ENCODE measurements at regions not wholly inside any gene's neighbourhood (a gene's known extent, or its start where the extent isn't known, plus 50 kb on each side); places are given as distances from the start of the nearest gene placed in this dataset.

DNA sequence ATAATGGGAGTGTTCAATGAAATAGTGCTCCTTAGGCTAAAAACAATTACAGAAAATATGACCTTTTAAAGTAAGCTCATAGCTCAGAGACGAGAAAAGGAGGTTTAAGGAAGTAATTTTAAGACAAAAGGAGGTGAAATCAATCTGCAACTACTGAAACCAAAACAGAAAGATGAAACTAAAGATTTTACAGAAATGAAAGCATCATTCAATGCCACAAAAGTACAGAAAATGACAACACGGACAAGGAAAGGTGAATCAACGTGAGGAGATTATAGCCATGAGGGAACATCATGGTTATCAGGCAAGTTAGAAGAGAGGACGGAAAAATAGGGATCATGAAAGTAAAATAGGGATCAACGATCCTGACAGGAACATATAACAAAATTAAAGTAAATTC lies 745.2 kb downstream of the PCDH17 start (continued):
- TF ChIP-seq KDM1A (IDR thresholded peaks at IDR 0.05; ENCODE audit: borderline replicate concordance): no peak
- TF ChIP-seq, protein P1, sequence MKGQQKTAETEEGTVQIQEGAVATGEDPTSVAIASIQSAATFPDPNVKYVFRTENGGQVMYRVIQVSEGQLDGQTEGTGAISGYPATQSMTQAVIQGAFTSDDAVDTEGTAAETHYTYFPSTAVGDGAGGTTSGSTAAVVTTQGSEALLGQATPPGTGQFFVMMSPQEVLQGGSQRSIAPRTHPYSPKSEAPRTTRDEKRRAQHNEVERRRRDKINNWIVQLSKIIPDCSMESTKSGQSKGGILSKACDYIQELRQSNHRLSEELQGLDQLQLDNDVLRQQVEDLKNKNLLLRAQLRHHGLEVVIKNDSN (IDR thresholded peaks at IDR 0.05; ENCODE audit: borderline replicate concordance, extremely low read length, insufficient read depth, low read depth, low read length): no peak
- TF ChIP-seq HDAC6 (IDR thresholded peaks at IDR 0.05; ENCODE audit: unreplicated experiment): no peak
- TF ChIP-seq KLF5 (IDR thresholded peaks at IDR 0.05; ENCODE audit: partially characterized antibody): no peak
- no peak for TF ChIP-seq TCF12 (IDR thresholded peaks at IDR 0.05; ENCODE audit: low read depth, low read length)
- TF ChIP-seq JUND (IDR thresholded peaks at IDR 0.05; ENCODE audit: low read depth, low read length): no peak

DNA sequence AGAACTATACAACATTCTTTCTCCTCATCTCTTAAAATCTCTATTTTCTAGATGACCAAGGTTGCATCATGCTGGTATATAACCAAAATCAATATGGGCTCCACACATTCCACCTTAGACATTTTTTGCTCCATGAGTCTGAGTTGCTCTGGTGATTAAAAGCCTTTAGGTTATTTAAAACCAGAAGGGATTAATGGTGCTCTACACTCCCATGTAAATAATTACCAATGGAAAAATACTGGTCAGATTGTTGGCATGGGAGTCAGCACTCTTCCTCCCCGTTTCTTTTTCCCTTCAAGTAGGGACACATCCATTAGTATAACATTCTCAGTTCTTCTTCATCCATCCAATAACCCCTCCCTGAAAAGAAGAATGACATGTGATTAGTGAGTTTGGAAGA lies 747.7 kb downstream of the PCDH17 start:
- ChIA-PET SMC1A (ENCODE audit: uncharacterized antibody, unreplicated experiment) (no interaction called here), RAD21 (ENCODE audit: unreplicated experiment) (no interaction called here), POLR2A (no interaction called here), CTCF (no interaction called here)
- no peaks in the 10 kb centered on the region for H3K27me3 ChIP-seq (replicated peaks in 1 of 2; ENCODE audit: control insufficient read depth in 2 of 2, insufficient read depth in 2 of 2, low read length in 1 of 2)
- no peak overlapping the region for H3K4me2 ChIP-seq (ENCODE audit: control insufficient read depth, insufficient read depth)
- H3K79me2 ChIP-seq (ENCODE audit: control insufficient read depth, insufficient read depth, low read length): no peaks in the 10 kb centered on the region
- FAIRE-seq (no peak), DNase-seq (ENCODE audit: low read depth, low spot score) (no peak), ATAC-seq (no peak)
- intact Hi-C loops (cut with micrococcal nuclease; ENCODE audit: unreplicated experiment) (no loop called here), in situ Hi-C loops (cut with MboI) (no loop called here)
- H3K4me1 ChIP-seq (ENCODE audit: control insufficient read depth, insufficient read depth, low read length): no peaks in the 10 kb centered on the region
- H2AFZ ChIP-seq (ENCODE audit: control insufficient read depth, low read depth, low read length): no peak overlapping the region
- no peak overlapping the region for H3K27ac ChIP-seq (ENCODE audit: control insufficient read depth, insufficient read depth)
- H4K20me1 ChIP-seq (ENCODE audit: control insufficient read depth, insufficient read depth): no peaks in the 10 kb centered on the region
- 0% methylated on average over 1 of the region's 1 CpG for WGBS (ENCODE audit: insufficient coverage, insufficient replicate concordance, low lambda C conversion rate, missing lambda C conversion rate)
- H3K36me3 ChIP-seq (ENCODE audit: control insufficient read depth in 2 of 2, insufficient read depth in 2 of 2, low read length in 1 of 2): no peaks in the 10 kb centered on the region
- BruUV-seq (replicated peaks): no TSS peak
- no peak overlapping the region for H3K4me3 ChIP-seq
- no peak overlapping the region for H3K9ac ChIP-seq (ENCODE audit: control insufficient read depth, insufficient read depth, low read length)
- H3K9me3 ChIP-seq (replicated peaks; ENCODE audit: control insufficient read depth, insufficient read depth, low read length): no peaks in the 10 kb centered on the region
- no peak for TF ChIP-seq RBBP5 (conservative IDR thresholded peaks at IDR 0.05)
- TF ChIP-seq CEBPB (IDR thresholded peaks at IDR 0.05; ENCODE audit: borderline replicate concordance in 1 of 2, low read depth in 2 of 2, low read length in 2 of 2): no peak
- no peak for TF ChIP-seq SUPT20H (IDR thresholded peaks at IDR 0.05; ENCODE audit: borderline replicate concordance, control insufficient read depth, low read depth, low read length)
- TF ChIP-seq, protein P2, sequence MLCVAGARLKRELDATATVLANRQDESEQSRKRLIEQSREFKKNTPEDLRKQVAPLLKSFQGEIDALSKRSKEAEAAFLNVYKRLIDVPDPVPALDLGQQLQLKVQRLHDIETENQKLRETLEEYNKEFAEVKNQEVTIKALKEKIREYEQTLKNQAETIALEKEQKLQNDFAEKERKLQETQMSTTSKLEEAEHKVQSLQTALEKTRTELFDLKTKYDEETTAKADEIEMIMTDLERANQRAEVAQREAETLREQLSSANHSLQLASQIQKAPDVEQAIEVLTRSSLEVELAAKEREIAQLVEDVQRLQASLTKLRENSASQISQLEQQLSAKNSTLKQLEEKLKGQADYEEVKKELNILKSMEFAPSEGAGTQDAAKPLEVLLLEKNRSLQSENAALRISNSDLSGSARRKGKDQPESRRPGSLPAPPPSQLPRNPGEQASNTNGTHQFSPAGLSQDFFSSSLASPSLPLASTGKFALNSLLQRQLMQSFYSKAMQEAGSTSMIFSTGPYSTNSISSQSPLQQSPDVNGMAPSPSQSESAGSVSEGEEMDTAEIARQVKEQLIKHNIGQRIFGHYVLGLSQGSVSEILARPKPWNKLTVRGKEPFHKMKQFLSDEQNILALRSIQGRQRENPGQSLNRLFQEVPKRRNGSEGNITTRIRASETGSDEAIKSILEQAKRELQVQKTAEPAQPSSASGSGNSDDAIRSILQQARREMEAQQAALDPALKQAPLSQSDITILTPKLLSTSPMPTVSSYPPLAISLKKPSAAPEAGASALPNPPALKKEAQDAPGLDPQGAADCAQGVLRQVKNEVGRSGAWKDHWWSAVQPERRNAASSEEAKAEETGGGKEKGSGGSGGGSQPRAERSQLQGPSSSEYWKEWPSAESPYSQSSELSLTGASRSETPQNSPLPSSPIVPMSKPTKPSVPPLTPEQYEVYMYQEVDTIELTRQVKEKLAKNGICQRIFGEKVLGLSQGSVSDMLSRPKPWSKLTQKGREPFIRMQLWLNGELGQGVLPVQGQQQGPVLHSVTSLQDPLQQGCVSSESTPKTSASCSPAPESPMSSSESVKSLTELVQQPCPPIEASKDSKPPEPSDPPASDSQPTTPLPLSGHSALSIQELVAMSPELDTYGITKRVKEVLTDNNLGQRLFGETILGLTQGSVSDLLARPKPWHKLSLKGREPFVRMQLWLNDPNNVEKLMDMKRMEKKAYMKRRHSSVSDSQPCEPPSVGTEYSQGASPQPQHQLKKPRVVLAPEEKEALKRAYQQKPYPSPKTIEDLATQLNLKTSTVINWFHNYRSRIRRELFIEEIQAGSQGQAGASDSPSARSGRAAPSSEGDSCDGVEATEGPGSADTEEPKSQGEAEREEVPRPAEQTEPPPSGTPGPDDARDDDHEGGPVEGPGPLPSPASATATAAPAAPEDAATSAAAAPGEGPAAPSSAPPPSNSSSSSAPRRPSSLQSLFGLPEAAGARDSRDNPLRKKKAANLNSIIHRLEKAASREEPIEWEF (IDR thresholded peaks at IDR 0.05; ENCODE audit: insufficient replicate concordance, low read depth, low read length): no peak
- TF ChIP-seq, protein P3, sequence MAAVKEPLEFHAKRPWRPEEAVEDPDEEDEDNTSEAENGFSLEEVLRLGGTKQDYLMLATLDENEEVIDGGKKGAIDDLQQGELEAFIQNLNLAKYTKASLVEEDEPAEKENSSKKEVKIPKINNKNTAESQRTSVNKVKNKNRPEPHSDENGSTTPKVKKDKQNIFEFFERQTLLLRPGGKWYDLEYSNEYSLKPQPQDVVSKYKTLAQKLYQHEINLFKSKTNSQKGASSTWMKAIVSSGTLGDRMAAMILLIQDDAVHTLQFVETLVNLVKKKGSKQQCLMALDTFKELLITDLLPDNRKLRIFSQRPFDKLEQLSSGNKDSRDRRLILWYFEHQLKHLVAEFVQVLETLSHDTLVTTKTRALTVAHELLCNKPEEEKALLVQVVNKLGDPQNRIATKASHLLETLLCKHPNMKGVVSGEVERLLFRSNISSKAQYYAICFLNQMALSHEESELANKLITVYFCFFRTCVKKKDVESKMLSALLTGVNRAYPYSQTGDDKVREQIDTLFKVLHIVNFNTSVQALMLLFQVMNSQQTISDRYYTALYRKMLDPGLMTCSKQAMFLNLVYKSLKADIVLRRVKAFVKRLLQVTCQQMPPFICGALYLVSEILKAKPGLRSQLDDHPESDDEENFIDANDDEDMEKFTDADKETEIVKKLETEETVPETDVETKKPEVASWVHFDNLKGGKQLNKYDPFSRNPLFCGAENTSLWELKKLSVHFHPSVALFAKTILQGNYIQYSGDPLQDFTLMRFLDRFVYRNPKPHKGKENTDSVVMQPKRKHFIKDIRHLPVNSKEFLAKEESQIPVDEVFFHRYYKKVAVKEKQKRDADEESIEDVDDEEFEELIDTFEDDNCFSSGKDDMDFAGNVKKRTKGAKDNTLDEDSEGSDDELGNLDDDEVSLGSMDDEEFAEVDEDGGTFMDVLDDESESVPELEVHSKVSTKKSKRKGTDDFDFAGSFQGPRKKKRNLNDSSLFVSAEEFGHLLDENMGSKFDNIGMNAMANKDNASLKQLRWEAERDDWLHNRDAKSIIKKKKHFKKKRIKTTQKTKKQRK (IDR thresholded peaks at IDR 0.05; ENCODE audit: low read depth, low read length): no peak
- TF ChIP-seq, protein P4, sequence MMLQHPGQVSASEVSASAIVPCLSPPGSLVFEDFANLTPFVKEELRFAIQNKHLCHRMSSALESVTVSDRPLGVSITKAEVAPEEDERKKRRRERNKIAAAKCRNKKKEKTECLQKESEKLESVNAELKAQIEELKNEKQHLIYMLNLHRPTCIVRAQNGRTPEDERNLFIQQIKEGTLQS (IDR thresholded peaks at IDR 0.05; ENCODE audit: borderline replicate concordance, extremely low read depth, low read depth, low read length): no peak
- TF ChIP-seq JUNB (IDR thresholded peaks at IDR 0.05): no peak
